Activated CD4-positive, alpha-beta memory T cell treated with anti-CD3 and anti-CD28 coated beads for 36 hours (primary cell): ENCODE measurements at regions not wholly inside any gene's neighbourhood (a gene's known extent, or its start where the extent isn't known, plus 50 kb on each side); places are given as distances from the start of the nearest gene placed in this dataset.

Experiments used
- CTCF ChIA-PET: fragments of 350-600 bp; sonication (Branson Sonifier 250); formaldehyde crosslinking; loops from one replicate; lab custom pipeline; 2021; ENCODE audit warnings: antibody characterized with exemption, inconsistent platforms; lab: Charles Lee
- POLR2A ChIA-PET: fragments of 350-600 bp; sonication (Branson Sonifier 250); formaldehyde crosslinking; loops from one replicate; lab custom pipeline; 2021; ENCODE audit warnings: antibody characterized with exemption; lab: Charles Lee
- DNase-seq: peaks from one replicate; pipeline ENCODE4 v3.0.0-alpha.2; 2020
- H3K27ac Mint-ChIP-seq: one replicate; pipeline ENCODE4 v1.8.0; 2021; ENCODE audit warnings: mixed read lengths
- H3K27me3 Mint-ChIP-seq: one replicate; pipeline ENCODE4 v1.8.0; 2021; ENCODE audit warnings: mixed read lengths
- H3K36me3 Mint-ChIP-seq: one replicate; pipeline ENCODE4 v1.8.0; 2021; ENCODE audit warnings: mixed read lengths
- H3K4me1 Mint-ChIP-seq: one replicate; pipeline ENCODE4 v1.8.0; 2021; ENCODE audit warnings: low read depth, mixed read lengths
- H3K4me3 Mint-ChIP-seq: one replicate; pipeline ENCODE4 v1.8.0; 2021; ENCODE audit warnings: mild to moderate bottlenecking, mixed read lengths
- H3K9me3 Mint-ChIP-seq: one replicate; pipeline ENCODE4 v1.8.0; 2021; ENCODE audit warnings: mixed read lengths
- intact Hi-C: fragments of 100-400 bp; cut with micrococcal nuclease; formaldehyde crosslinking; loops from one replicate; pipeline ENCODE4 v1.15.1; 2023

DNA sequence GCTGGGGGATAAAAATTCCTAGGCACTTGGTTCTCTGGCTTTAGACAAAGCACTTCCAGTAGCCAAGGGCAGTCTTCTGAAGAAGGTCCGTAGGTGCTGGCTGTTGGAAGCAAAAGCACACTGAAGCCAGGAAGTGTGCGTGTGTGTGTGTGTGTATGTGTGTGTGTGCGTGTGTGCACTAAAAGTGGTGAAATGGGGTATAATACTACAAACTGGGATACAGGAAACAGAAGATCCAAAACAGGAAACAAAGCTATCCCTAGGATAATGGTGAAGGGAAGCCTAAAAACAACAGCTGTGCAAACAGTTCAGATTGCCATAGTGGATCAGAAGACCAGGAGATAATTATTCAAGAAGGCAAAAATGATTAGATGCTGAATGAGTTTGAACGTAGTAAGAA, 103.4 kb downstream of the IL20RB start:
- Mint-ChIP-seq H3K4me1 (no peaks in the 10 kb centered on the region), H3K9me3 (no peaks in the 10 kb centered on the region), H3K27me3 (peaks cover 13% of the 10 kb centered on the region), H3K27ac (no peak overlapping the region), H3K36me3 (no peaks in the 10 kb centered on the region), H3K4me3 (no peak overlapping the region)
- ChIA-PET POLR2A (no interaction called here), CTCF (interaction anchor here (1.3 kb wide), 1 partner anchor 29 kb away, joined by 3 read pairs; no protein-coding TSS in a partner anchor)
- DNase-seq, result no peak
- intact Hi-C loops, result no loop called here

- Mint-ChIP-seq H3K4me3 (no peak overlapping the region), H3K36me3 (no peaks in the 10 kb centered on the region), H3K4me1 (no peaks in the 10 kb centered on the region), H3K27me3 (peaks cover 7% of the 10 kb centered on the region), H3K27ac (no peak overlapping the region), H3K9me3 (no peaks in the 10 kb centered on the region)
- intact Hi-C loops, result no loop called here
- POLR2A ChIA-PET, result no interaction called here
- DNase-seq, result no peak
- CTCF ChIA-PET, result no interaction called here
Observed at GRCh38 chr3:137062250-137062649, 104.5 kb downstream of the IL20RB start.

- intact Hi-C loops, result no loop called here
- Mint-ChIP-seq H3K36me3 (no peaks in the 10 kb centered on the region), H3K9me3 (no peaks in the 10 kb centered on the region), H3K4me1 (no peaks in the 10 kb centered on the region), H3K27me3 (peaks cover 2% of the 10 kb centered on the region), H3K27ac (no peak overlapping the region), H3K4me3 (no peak overlapping the region)
- ChIA-PET CTCF (no interaction called here), POLR2A (no interaction called here)
- DNase-seq, result no peak
Observed at GRCh38 chr3:137065381-137065780, 107.6 kb downstream of the IL20RB start.

- POLR2A ChIA-PET, result no interaction called here
- peaks cover 2% of the 10 kb centered on the region for H3K27me3 Mint-ChIP-seq
- H3K27ac Mint-ChIP-seq, result no peak overlapping the region
- H3K4me3 Mint-ChIP-seq, result no peak overlapping the region
- intact Hi-C loops, result no loop called here
- CTCF ChIA-PET, result no interaction called here
- H3K4me1 Mint-ChIP-seq, result no peaks in the 10 kb centered on the region
- H3K36me3 Mint-ChIP-seq, result no peaks in the 10 kb centered on the region
- H3K9me3 Mint-ChIP-seq, result no peaks in the 10 kb centered on the region
- no peak for DNase-seq
Observed at GRCh38 chr3:137066092-137066491, 108.3 kb downstream of the IL20RB start.

- intact Hi-C loops, result no loop called here
- no peak for DNase-seq
- H3K4me3 Mint-ChIP-seq, result no peak overlapping the region
- POLR2A ChIA-PET, result no interaction called here
- no peaks in the 10 kb centered on the region for H3K4me1 Mint-ChIP-seq
- CTCF ChIA-PET, result no interaction called here
- no peaks in the 10 kb centered on the region for H3K9me3 Mint-ChIP-seq
- peaks cover 5% of the 10 kb centered on the region for H3K27me3 Mint-ChIP-seq
- H3K36me3 Mint-ChIP-seq, result no peaks in the 10 kb centered on the region
- no peak overlapping the region for H3K27ac Mint-ChIP-seq
Observed at GRCh38 chr3:137071104-137071503, 113.3 kb downstream of the IL20RB start.

- Mint-ChIP-seq H3K9me3 (no peaks in the 10 kb centered on the region), H3K27me3 (peaks cover 8% of the 10 kb centered on the region), H3K4me1 (no peaks in the 10 kb centered on the region), H3K27ac (no peak overlapping the region), H3K36me3 (no peaks in the 10 kb centered on the region), H3K4me3 (no peak overlapping the region)
- ChIA-PET POLR2A (no interaction called here), CTCF (interaction anchor here (1.5 kb wide), 1 partner anchor 31 kb away, joined by 5 read pairs; no protein-coding TSS in a partner anchor)
- intact Hi-C loops, result no loop called here
- DNase-seq, result no peak
Observed at GRCh38 chr3:137075020-137075419, 117.2 kb downstream of the IL20RB start.

DNA sequence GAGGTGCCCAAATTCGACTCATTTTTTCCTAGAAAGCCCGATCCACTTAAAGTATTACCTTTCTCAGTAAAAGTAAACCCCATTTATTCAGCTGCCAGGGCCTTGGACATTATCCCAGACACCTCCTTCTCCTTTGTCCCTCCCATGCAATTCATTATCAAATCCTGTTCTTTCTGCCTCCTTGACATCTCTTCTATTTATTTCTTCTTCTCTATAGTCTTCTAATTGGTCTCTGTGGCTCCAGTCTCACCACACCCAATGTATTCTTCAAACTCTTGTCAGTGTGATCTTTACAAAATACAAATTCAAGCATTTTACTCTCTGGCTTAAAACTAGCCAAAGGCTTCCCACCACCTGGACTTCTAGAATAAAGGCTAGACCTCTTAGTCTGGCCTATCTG, 120.3 kb downstream of the IL20RB start:
- peaks cover 6% of the 10 kb centered on the region for H3K27me3 Mint-ChIP-seq
- intact Hi-C loops, result no loop called here
- no peak overlapping the region for H3K27ac Mint-ChIP-seq
- DNase-seq, result no peak
- no peaks in the 10 kb centered on the region for H3K36me3 Mint-ChIP-seq
- ChIA-PET CTCF (no interaction called here), POLR2A (no interaction called here)
- no peaks in the 10 kb centered on the region for H3K9me3 Mint-ChIP-seq
- no peaks in the 10 kb centered on the region for H3K4me1 Mint-ChIP-seq
- no peak overlapping the region for H3K4me3 Mint-ChIP-seq

- ChIA-PET POLR2A (no interaction called here), CTCF (no interaction called here)
- H3K9me3 Mint-ChIP-seq, result no peaks in the 10 kb centered on the region
- no peak overlapping the region for H3K4me3 Mint-ChIP-seq
- no peak for DNase-seq
- no peaks in the 10 kb centered on the region for H3K36me3 Mint-ChIP-seq
- H3K27ac Mint-ChIP-seq, result no peak overlapping the region
- no peaks in the 10 kb centered on the region for H3K4me1 Mint-ChIP-seq
- peaks cover 6% of the 10 kb centered on the region for H3K27me3 Mint-ChIP-seq
- intact Hi-C loops, result no loop called here
Observed at GRCh38 chr3:137079571-137079970, 121.8 kb downstream of the IL20RB start.

DNA sequence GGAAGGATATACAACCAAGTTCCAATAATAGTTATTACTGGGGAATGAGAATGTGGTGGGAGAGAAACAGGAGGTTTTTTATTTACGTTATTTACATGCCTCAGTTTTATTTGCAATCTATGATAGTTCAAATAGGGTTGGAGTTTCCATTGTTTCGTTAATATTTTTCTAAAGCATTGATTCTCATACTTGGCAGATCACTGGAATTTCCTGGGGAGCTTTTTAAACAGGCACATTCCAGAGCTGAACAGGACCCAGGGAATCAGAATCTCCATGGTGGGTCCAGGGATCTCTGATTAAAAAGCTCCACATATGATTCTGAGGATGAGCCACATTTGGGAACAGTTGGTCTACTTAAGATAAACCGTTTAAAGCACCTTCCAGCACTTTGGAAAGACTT, 123.9 kb downstream of the IL20RB start:
- intact Hi-C loops, result no loop called here
- Mint-ChIP-seq H3K27ac (no peak overlapping the region), H3K36me3 (no peaks in the 10 kb centered on the region)

DNA sequence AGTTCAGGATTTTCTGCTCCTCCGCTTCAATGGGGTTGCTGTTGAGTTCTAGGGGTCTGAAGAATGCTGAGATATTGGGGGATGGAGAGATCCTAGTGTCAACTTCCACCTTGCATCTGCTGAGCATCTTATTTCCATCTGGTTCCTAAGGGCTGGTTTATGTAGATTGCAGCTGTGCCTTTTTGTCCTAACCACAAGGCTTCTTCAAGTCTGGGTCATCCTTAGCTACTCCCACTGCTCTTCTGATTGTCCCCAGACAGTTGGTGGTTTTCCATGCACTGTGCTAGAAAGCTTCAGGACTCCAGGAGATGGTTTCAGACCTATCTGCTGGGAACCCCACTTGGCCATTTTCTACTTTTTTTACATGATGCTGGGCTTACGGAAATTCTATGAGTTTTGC, 125.0 kb downstream of the IL20RB start:
- H3K9me3 Mint-ChIP-seq, result no peaks in the 10 kb centered on the region
- no peak overlapping the region for H3K4me3 Mint-ChIP-seq
- H3K36me3 Mint-ChIP-seq, result no peaks in the 10 kb centered on the region
- ChIA-PET CTCF (interaction anchor here (0.7 kb wide), 1 partner anchor 39 kb away, joined by 3 read pairs; no protein-coding TSS in a partner anchor), POLR2A (no interaction called here)
- no peak overlapping the region for H3K27ac Mint-ChIP-seq
- no peaks in the 10 kb centered on the region for H3K4me1 Mint-ChIP-seq
- intact Hi-C loops, result no loop called here
- no peak for DNase-seq
- H3K27me3 Mint-ChIP-seq, result peaks cover 4% of the 10 kb centered on the region

More for the DNA sequence above, 123.9 kb downstream of the IL20RB start:
- ChIA-PET CTCF (no interaction called here), POLR2A (no interaction called here)
- H3K4me3 Mint-ChIP-seq, result no peak overlapping the region
- no peak for DNase-seq
- peaks cover 4% of the 10 kb centered on the region for H3K27me3 Mint-ChIP-seq
- no peaks in the 10 kb centered on the region for H3K9me3 Mint-ChIP-seq
- H3K4me1 Mint-ChIP-seq, result no peaks in the 10 kb centered on the region

GRCh38 chr3:137083332-137083731, 125.5 kb downstream of the IL20RB start:
- H3K9me3 Mint-ChIP-seq, result no peaks in the 10 kb centered on the region
- H3K27ac Mint-ChIP-seq, result no peak overlapping the region
- DNase-seq, result no peak
- no peak overlapping the region for H3K4me3 Mint-ChIP-seq
- peaks cover 4% of the 10 kb centered on the region for H3K27me3 Mint-ChIP-seq
- H3K36me3 Mint-ChIP-seq, result no peaks in the 10 kb centered on the region
- intact Hi-C loops, result no loop called here
- H3K4me1 Mint-ChIP-seq, result no peaks in the 10 kb centered on the region
- POLR2A ChIA-PET, result interaction anchor here (0.5 kb wide), 1 partner anchor 937 kb away, joined by 3 read pairs; no protein-coding TSS in a partner anchor
- CTCF ChIA-PET, result no interaction called here

- Mint-ChIP-seq H3K4me1 (no peaks in the 10 kb centered on the region), H3K36me3 (no peaks in the 10 kb centered on the region), H3K4me3 (no peak overlapping the region), H3K27me3 (peaks cover 4% of the 10 kb centered on the region), H3K9me3 (no peaks in the 10 kb centered on the region), H3K27ac (no peak overlapping the region)
- CTCF ChIA-PET, result interaction anchor here (1.1 kb wide), 1 partner anchor 21 kb away, joined by 4 read pairs; no protein-coding TSS in a partner anchor
- intact Hi-C loops, result no loop called here
- DNase-seq, result no peak
- POLR2A ChIA-PET, result no interaction called here
Observed at GRCh38 chr3:137084586-137084985, 126.8 kb downstream of the IL20RB start.

- H3K4me3 Mint-ChIP-seq, result no peak overlapping the region
- peaks cover 17% of the 10 kb centered on the region for H3K27me3 Mint-ChIP-seq
- POLR2A ChIA-PET, result no interaction called here
- no peaks in the 10 kb centered on the region for H3K36me3 Mint-ChIP-seq
- no peaks in the 10 kb centered on the region for H3K4me1 Mint-ChIP-seq
- H3K9me3 Mint-ChIP-seq, result no peaks in the 10 kb centered on the region
- no peak overlapping the region for H3K27ac Mint-ChIP-seq
- CTCF ChIA-PET, result interaction anchor here (1.2 to 2.7 kb wide), 2 partner anchors 8 to 9 kb away, joined by 5 to 12 read pairs; no protein-coding TSS in a partner anchor
- intact Hi-C loops, result no loop called here
- DNase-seq, result no peak
Observed at GRCh38 chr3:137097386-137097785, 139.6 kb downstream of the IL20RB start.
